ENCODE measurements at regions not wholly inside any gene's neighbourhood (a gene's known extent, or its start where the extent isn't known, plus 50 kb on each side); places are given as distances from the start of the nearest gene placed in this dataset.

DNA sequence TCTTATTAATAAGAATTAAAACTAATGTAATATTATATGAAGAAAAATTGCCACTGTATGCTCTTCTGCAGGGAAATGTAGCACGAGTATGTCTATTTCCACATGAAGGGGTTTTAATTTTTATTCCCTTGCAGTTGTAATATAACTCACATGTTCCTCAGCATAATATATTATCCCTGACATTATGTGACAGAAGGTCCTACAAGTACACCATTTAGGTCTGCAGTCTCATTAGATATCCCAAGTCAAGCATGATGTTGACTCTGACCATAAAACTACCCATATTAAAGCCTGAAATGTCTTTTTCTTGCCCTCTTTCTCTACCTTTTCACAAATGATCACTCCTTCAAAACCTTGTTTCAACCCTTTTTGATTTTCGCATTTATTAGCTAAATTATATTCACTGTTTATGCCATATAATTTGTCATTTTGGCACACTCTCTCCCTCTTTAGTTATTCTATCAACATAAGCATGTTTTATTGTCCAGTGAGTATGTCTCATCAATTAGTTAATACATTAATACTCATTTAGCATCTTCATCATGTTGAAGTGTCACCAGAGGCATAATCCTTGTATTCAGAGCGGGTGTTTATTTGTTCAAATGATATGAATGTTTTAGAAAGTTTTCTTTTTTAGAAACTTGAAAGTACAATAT is 532.8 kb downstream of the MAT2B start:
- H3K27me3 Mint-ChIP-seq, result no peaks in the 10 kb centered on the region
- no peaks in the 10 kb centered on the region for H3K9me3 Mint-ChIP-seq (ENCODE audit: low read depth)
- no peak for TF ChIP-seq CTCF (IDR thresholded peaks at IDR 0.05; ENCODE audit: unreplicated experiment)
- H3K4me3 Mint-ChIP-seq (ENCODE audit: low read depth), result no peak overlapping the region
- no peak for DNase-seq (ENCODE audit: low spot score, unreplicated experiment)
- no peak overlapping the region for H3K27ac Mint-ChIP-seq
- H3K4me1 Mint-ChIP-seq (ENCODE audit: low read depth), result no peaks in the 10 kb centered on the region
- H3K36me3 Mint-ChIP-seq (ENCODE audit: insufficient read depth), result no peaks in the 10 kb centered on the region

- Mint-ChIP-seq H3K9me3 (ENCODE audit: low read depth) (no peaks in the 10 kb centered on the region), H3K27ac (no peak overlapping the region), H3K36me3 (ENCODE audit: insufficient read depth) (no peaks in the 10 kb centered on the region), H3K27me3 (no peaks in the 10 kb centered on the region), H3K4me1 (ENCODE audit: low read depth) (no peaks in the 10 kb centered on the region), H3K4me3 (ENCODE audit: low read depth) (no peak overlapping the region)
- no peak for TF ChIP-seq CTCF (IDR thresholded peaks at IDR 0.05; ENCODE audit: unreplicated experiment)
- DNase-seq (ENCODE audit: low spot score, unreplicated experiment), result no peak
Measured at GRCh38 chr5:164041105-164041504, 535.7 kb downstream of the MAT2B start.

- TF ChIP-seq CTCF (IDR thresholded peaks at IDR 0.05; ENCODE audit: unreplicated experiment), result peak; percentile 45
- no peaks in the 10 kb centered on the region for H3K4me1 Mint-ChIP-seq (ENCODE audit: low read depth)
- no peak overlapping the region for H3K4me3 Mint-ChIP-seq (ENCODE audit: low read depth)
- H3K27me3 Mint-ChIP-seq, result no peaks in the 10 kb centered on the region
- no peaks in the 10 kb centered on the region for H3K9me3 Mint-ChIP-seq (ENCODE audit: low read depth)
- H3K27ac Mint-ChIP-seq, result no peak overlapping the region
- no peaks in the 10 kb centered on the region for H3K36me3 Mint-ChIP-seq (ENCODE audit: insufficient read depth)
- no peak for DNase-seq (ENCODE audit: low spot score, unreplicated experiment)
Measured at GRCh38 chr5:164048359-164048926, 543.0 kb downstream of the MAT2B start.

GRCh38 chr5:164051745-164052144 is 546.3 kb downstream of the MAT2B start:
- Mint-ChIP-seq H3K4me1 (ENCODE audit: low read depth) (no peaks in the 10 kb centered on the region), H3K4me3 (ENCODE audit: low read depth) (no peak overlapping the region), H3K27ac (no peak overlapping the region), H3K27me3 (no peaks in the 10 kb centered on the region), H3K9me3 (ENCODE audit: low read depth) (peaks cover 2% of the 10 kb centered on the region), H3K36me3 (ENCODE audit: insufficient read depth) (no peaks in the 10 kb centered on the region)
- no peak for TF ChIP-seq CTCF (IDR thresholded peaks at IDR 0.05; ENCODE audit: unreplicated experiment)
- DNase-seq (ENCODE audit: low spot score, unreplicated experiment), result no peak

GRCh38 chr5:164052536-164053093 is 547.2 kb downstream of the MAT2B start:
- H3K4me1 Mint-ChIP-seq (ENCODE audit: low read depth), result no peaks in the 10 kb centered on the region
- peaks cover 2% of the 10 kb centered on the region for H3K9me3 Mint-ChIP-seq (ENCODE audit: low read depth)
- no peaks in the 10 kb centered on the region for H3K27me3 Mint-ChIP-seq
- TF ChIP-seq CTCF (IDR thresholded peaks at IDR 0.05; ENCODE audit: unreplicated experiment), result no peak
- H3K4me3 Mint-ChIP-seq (ENCODE audit: low read depth), result no peak overlapping the region
- H3K27ac Mint-ChIP-seq, result no peak overlapping the region
- no peak for DNase-seq (ENCODE audit: low spot score, unreplicated experiment)
- H3K36me3 Mint-ChIP-seq (ENCODE audit: insufficient read depth), result no peaks in the 10 kb centered on the region
